NCI-H2196 (cell line): ENCODE measurements at regions not wholly inside any gene's neighbourhood (a gene's known extent, or its start where the extent isn't known, plus 50 kb on each side); places are given as distances from the start of the nearest gene placed in this dataset.
"Not testable (repeated sequence)": the region's sequence is repeated elsewhere in the genome, so short reads cannot be mapped to it uniquely, and the experiment has no call there.

Experiments used
- DNase-seq: peaks from one replicate; lab custom pipeline; 2025; ENCODE audit not compliant: unreplicated experiment; lab: John Stamatoyannopoulos, UW

GRCh38 chr6:91281901-91282300, 695.0 kb upstream of the MAP3K7 start:
- DNase-seq, result no peak

DNA sequence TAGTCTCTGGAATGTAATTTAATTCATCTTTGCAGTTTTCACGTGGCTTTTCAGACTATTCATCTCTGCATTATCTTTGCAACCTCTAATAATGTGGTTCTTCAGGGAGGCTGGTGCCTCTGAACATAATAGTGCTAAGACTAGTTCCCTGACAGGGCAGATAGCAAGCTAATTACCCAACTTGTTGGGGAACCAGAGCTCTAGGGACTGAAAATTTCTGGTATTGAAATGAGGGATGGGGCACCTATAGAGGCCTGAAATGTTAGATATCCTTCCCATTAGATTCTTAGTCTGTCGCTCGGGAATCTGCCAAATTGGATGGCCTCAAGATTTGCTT, 693.6 kb upstream of the MAP3K7 start:
- DNase-seq, result no peak

DNA sequence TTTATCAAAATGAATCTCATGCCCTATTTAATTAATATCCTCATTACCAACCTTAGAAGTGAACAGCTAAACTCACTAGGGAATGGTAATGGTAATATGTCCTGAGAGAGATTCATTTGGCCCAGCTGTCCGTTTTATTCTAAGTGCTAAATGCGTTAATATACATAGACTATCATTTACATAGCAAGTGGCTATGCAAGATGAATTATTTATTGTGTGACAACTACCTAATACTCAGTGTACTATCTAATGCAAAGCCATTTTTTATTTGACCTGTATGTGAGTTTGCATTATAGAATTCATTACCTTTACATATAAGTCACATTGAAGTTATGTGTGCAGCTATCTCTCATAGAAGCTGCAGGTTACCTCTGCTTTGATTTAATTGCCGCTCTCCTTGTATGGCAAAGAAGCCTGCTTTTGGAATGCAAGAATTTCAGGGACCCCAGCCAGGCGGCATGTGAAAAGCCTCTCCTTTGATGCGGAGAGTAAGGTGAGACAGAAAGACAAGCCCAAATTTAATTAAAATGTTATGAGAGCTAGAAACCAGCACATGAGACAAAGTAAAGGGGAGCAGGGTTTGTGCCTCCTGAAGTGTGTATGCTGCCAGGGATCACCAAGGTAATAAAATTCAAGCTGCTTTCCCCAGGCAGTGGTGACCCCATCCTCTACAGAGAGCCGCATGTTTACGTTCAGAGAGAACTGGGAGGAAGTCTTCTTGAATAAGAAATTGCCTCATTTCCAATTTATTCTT, 693.0 kb upstream of the MAP3K7 start:
- DNase-seq, result no peak

DNA sequence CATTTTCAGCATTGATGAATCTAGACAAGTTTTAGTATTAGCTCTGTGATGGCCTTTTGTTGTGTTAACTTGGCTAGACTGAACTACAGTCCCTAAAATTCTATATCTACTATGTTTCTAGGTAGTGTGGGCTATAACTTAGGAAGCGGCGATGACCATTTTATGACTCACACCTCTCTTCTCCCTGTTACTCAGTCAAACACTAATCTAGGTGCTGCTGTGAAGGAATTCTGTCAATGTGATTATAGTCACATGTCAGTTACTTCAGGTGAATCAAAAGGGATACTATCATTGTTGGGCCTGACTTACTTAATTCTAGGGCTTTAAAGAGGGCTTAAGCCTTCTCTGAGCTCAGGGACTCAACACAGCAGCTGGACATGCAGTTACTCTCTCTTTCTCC, 691.5 kb upstream of the MAP3K7 start:
- no peak for DNase-seq

DNA sequence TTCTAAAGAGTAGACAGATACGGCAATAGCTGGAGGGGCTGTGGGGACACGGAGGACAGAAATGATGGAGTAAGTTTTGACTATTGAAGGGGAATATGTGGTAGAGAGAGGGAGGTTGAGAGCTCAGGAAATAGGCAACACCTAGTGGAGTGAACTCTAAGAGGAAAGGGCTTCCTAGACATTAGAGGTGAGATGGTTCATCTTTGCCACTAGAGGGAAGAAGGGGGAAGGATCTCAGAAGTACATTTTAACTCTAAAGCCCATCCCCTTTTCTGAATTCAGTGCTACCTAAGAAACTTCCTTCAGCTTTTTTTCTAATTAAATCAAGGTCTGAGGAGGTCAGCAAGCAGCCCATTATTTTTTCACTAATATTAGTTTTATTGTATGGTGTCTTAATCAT, 689.4 kb upstream of the MAP3K7 start:
- DNase-seq, result no peak

DNA sequence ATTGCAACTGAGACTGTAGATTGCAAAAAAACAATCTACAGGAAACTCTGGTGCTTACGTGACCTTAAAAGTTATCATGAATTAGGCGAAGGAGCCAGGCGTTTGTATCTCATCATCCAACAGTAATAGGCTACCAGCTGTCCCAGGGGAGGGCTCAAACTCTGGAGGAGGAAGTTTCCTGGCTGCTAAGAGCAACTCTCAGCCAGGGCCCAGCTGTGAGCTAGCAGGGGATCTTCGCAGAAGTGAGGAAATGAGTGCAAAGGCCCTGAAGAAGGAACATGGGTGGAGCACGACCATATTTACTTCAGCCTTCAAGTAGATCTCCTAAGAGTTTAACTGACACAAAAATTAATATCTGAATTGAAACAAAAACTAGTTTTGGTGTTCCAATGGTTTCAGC, 686.9 kb upstream of the MAP3K7 start:
- no peak for DNase-seq

GRCh38 chr6:91271807-91272206, 684.9 kb upstream of the MAP3K7 start:
- DNase-seq, result no peak

DNA sequence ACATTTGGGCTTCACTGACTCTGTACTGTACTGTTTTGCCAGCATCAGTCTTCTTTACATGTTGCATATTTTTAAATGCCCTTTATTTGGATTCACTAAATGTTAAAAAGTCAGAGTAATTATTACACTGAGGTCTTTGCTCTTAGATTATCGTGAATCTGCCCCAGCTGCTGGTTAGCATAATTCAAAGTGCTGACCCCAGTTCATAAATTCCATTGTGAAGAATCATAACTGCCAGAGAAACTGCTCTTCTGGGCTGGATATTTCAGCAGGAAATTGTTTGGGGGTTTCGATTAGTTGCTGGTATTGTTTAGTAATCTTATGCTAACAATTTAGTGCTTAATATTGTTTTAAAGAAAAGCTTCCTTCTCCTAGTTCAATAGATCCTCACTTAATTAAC, 682.1 kb upstream of the MAP3K7 start:
- no peak for DNase-seq

- no peak for DNase-seq
Observed at GRCh38 chr6:91267246-91267645, 680.4 kb upstream of the MAP3K7 start.

DNA sequence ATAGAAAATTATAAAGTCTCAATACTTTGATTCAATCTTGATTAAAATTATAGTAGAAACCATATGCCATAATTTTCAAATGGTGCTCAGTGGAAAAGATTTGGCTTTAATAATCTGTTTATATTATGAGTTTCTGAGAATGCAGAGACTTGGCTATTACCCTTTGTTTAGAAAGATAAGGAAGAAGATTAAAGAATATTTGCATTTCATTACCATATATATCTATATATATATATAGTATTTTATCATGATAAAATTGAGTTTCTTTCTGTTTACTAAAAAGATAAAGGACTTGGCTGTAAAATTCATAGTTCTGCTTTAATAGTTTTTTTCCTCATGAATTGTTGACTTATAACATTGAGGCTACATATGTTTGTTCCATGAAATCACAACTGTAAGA, 679.3 kb upstream of the MAP3K7 start:
- DNase-seq, result no peak

- DNase-seq, result no peak
Observed at GRCh38 chr6:91243436-91243835, 656.6 kb upstream of the MAP3K7 start.

DNA sequence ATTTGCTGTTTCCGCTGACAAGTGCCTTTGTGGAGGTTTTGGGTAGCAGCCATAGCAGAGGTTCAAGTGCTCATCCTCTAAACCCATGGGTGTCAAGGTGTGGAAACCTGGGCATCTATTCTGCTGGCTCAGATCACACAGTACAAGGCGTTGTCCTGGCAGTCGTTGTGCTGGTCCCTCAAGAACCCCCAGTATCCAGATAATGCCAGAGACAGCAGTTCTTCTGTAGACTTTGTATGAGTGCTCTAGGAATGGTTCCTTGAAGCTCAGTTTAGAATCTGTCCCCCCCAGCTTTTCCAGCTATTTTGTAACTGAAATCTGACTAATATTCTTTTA, 655.7 kb upstream of the MAP3K7 start:
- no peak for DNase-seq

- DNase-seq, result no peak
Observed at GRCh38 chr6:91241946-91242613, 655.2 kb upstream of the MAP3K7 start.

DNA sequence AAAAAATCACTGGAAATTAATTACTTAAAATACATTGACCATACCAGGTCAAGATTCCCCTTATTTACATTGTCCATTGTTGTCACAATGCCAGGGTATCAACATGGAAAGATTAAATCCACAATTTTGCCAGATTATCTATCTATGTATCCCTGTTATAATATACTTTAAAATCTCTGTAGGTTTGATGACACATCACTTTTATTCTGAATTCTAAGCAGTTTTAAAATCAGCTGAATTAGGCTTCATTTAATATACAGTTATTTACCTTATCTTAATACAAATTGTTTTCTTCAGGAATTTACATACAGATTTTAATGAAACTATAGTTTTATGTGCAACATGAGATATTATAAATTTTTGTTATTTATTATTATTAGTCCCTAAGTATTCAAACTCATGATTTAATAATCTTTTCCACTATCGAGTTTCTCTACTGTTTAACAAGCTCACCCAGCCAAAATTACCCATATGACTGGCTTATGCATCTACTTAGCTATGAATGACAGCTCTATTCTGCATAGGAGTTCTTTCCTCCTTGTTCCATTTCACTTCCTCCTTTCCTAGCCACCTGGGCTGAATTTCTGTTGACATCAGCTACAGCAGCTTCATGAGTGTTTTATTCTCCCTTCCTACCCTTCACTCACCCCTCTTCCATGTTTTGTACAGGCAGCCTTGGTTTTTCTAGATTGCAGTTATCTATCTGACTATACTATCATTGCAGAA, 654.2 kb upstream of the MAP3K7 start:
- no peak for DNase-seq

DNA sequence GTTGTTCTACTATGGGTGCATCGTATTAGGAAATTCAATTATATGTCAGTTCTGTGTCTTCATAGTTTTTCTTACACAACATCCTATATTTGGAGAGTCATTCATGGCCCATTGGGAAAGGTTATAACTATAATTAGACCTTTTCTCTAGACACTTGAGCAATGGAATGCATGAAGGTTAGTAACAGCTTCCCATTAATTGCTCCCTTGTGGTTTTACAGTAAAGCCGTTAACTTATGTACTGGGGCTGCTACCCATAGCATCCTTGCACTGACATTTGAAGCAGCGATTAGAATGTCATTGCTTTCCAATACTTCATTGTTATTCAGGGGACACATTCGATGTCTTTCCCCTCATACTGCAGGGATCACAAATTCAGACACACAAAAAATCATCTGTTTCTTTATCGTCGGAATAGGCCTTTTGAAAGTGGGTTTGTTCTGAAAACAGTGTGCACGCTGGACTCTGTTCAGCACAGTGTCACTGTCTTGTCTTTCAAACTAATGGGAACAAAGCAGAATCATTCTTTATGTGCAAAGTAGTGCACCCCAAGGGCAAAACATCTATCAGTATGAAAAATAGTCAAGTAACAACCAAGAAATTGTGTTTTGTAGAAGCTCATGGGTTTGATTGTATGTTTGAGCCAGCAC, 634.3 kb upstream of the MAP3K7 start:
- no peak for DNase-seq

DNA sequence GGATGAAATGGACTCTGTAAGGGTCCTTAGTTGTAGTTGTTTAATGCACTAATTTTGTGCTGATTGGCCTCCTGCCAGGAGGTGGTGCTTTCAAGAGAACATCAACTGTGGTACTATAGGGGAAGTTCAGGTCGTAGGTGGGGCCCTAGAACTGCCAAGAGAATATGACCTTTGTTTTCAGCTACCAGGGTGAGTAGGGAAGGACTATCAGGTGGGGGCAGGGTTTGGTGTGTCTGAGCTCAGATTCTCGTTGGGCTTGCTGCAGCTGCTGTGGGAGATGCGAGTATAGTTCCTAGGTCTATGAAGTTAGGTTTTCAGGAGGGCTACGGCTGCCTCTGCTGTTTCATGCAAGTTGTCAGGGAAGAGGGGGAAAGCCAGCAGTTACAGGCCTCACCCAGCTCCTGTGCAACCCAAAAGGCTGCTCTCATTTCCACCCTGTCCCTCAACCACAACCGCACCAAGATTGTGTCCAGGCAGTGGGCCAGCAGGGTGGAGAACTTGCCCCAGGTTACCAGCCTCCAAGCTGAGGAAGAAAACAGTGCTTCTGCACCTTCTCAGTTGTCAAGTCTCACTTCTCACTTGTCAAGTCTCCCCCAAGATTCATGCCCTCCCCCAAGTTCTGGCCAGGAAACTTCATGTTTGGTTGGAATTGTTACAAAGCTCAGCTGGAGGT, 626.5 kb upstream of the MAP3K7 start:
- DNase-seq, result no peak

DNA sequence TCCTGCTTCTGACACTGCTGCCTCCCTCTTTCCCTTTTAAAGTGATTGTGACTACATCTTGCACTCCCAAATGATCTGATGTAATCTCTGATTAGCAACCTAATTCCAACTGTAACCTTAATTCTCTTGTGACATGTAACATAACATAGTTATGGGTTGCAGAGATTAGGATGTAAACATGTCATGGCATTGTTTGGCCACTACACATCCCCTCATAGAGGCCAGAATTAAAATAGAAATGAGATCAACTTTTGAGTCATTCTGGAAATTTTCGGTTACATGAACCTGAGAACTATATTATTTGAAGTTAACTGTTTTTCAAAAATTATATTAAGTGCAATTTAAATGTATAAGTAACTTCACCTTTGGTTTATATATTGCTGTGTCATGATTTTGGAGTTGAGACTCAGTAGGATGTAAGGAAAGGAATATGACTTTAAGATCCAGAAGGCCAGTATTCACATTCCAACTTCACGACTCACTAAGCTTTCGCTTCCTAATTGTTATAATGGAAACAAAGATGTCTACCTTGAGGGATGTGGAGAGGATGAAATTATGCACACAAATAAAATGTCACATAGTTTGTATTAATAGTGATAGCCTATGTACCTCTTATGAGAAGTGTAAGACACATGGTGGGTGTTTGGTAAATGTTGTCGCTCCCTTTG, 611.9 kb upstream of the MAP3K7 start:
- DNase-seq, result no peak

DNA sequence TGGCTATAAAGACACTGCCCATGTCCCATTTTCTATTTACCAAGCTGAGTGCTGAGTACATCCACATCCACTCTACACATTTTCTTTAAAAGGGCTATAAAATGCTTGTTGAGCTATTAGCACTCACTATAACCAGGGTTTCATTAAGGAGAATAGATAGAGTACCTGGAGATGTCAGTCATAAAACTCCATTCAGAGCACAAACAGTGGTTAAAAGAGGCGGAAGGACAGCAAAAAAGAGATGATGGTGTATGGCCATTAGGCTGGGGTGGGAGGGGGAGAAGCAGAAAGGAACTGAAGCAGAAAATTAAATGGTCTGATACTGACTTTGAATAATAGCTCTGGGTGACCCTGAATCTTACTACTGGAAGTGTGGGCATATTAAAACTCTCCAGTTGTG, 609.9 kb upstream of the MAP3K7 start:
- DNase-seq, result no peak

DNA sequence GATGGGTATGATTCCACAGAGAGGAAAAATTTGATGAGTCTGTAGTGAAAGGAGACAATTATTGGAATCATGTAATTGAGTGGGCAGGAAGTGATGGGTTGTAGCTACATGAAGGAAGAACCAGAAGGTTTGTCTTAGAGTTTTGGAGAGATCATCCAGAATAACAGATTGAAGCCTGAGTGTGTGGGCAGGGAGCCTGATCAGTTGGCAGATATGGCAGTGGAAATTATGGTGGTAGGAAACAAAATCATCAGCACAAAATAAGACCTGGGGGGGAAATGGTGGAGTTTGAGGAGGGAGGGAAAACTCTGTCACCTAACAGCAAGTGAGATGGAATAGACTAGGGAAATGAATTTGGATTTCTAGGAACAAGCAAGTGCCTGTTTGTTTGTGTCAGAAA, 606.6 kb upstream of the MAP3K7 start:
- DNase-seq, result no peak

GRCh38 chr6:91190041-91190440, 603.2 kb upstream of the MAP3K7 start:
- not testable (repeated sequence) for DNase-seq

DNA sequence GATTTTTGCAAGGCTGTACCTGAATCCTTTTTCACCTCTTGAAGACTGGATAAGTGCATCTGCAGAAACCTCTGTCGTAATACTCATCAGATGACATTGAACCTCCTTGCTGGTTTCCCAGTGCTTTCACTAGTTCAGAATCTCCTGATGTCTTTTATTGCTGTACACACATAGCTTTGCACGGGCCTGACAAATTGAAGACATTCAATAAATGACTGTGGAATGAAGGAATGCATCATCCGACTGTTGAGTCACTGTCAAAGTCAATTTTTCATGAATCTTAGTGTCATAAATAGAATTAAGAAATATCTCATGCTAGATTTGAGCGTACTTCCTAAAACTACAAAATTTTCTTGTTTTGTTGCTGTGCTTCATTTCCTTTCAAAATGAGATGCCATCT, 598.2 kb upstream of the MAP3K7 start:
- no peak for DNase-seq
